Lower lobe of right lung (tissue), 2 donors: ENCODE measurements at regions not wholly inside any gene's neighbourhood (a gene's known extent, or its start where the extent isn't known, plus 50 kb on each side); places are given as distances from the start of the nearest gene placed in this dataset.

Experiments used
- ATAC-seq, 2 donors: fragments of 200-7000 bp; cut with Tn5 transposase; one replicate each; pipeline ENCODE4 v1.9.1; 2020 to 2022; ENCODE audit warnings: mild to moderate bottlenecking in 2 of 2, moderate library complexity in 2 of 2
- DNase-seq: peaks from one replicate; pipeline ENCODE4 v3.0.0-alpha.2; 2020
- H3K27ac ChIP-seq: fragments of 200-600 bp; one replicate; pipeline ENCODE4 v1.8.0; 2022
- H3K27me3 ChIP-seq: fragments of 200-600 bp; one replicate; pipeline ENCODE4 v1.8.0; 2022; ENCODE audit warnings: low read depth
- H3K36me3 ChIP-seq: fragments of 200-600 bp; one replicate; pipeline ENCODE4 v1.8.0; 2022; ENCODE audit warnings: mild to moderate bottlenecking
- H3K4me1 ChIP-seq: fragments of 200-600 bp; one replicate; pipeline ENCODE4 v1.8.0; 2022
- H3K4me3 ChIP-seq: fragments of 200-600 bp; one replicate; pipeline ENCODE4 v1.8.0; 2022; ENCODE audit warnings: mild to moderate bottlenecking
- H3K9me3 ChIP-seq: fragments of 200-600 bp; one replicate; pipeline ENCODE4 v1.8.0; 2022
- intact Hi-C: fragments of 100-400 bp; cut with DNase I; formaldehyde crosslinking; loops from one replicate; pipeline ENCODE4 v1.11.0; 2022
- TF ChIP-seq, protein P1 (sequence below): fragments of 200-600 bp; IDR thresholded peaks from one replicate; pipeline ENCODE4 v1.8.0; 2022; ENCODE audit warnings: antibody characterized with exemption, mild to moderate bottlenecking
- donor health status: DM: no; HTN: yes; CAD: no; lungs with severe emphysema.

DNA sequence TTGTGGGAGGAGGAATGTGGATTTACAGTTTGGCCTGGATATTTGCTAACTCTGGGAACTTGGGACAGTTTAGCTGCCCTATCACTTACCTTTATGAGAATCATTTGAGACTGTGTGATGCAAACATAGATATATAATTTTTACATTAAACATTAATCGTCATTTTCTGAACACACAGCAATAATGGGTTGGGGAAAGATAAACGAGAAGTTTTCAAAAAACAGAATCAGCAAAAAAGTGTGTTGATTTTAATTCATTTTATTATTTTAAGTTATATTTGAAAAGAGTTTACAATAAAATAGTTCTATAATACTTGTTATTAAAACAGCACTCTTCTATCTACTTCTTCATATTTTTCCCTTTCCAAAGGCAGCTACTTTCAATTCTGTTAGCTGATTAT, 813.3 kb downstream of the SLC4A3 start:
- ATAC-seq (no peak), DNase-seq (no peak)
- H3K36me3 ChIP-seq, result no peaks in the 10 kb centered on the region
- no peaks in the 10 kb centered on the region for H3K27me3 ChIP-seq
- H3K9me3 ChIP-seq, result no peaks in the 10 kb centered on the region
- TF ChIP-seq, protein P1, sequence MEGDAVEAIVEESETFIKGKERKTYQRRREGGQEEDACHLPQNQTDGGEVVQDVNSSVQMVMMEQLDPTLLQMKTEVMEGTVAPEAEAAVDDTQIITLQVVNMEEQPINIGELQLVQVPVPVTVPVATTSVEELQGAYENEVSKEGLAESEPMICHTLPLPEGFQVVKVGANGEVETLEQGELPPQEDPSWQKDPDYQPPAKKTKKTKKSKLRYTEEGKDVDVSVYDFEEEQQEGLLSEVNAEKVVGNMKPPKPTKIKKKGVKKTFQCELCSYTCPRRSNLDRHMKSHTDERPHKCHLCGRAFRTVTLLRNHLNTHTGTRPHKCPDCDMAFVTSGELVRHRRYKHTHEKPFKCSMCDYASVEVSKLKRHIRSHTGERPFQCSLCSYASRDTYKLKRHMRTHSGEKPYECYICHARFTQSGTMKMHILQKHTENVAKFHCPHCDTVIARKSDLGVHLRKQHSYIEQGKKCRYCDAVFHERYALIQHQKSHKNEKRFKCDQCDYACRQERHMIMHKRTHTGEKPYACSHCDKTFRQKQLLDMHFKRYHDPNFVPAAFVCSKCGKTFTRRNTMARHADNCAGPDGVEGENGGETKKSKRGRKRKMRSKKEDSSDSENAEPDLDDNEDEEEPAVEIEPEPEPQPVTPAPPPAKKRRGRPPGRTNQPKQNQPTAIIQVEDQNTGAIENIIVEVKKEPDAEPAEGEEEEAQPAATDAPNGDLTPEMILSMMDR, result no peak
- H3K27ac ChIP-seq, result no peak overlapping the region
- no peak overlapping the region for H3K4me3 ChIP-seq
- no peaks in the 10 kb centered on the region for H3K4me1 ChIP-seq
- intact Hi-C loops, result no loop called here

DNA sequence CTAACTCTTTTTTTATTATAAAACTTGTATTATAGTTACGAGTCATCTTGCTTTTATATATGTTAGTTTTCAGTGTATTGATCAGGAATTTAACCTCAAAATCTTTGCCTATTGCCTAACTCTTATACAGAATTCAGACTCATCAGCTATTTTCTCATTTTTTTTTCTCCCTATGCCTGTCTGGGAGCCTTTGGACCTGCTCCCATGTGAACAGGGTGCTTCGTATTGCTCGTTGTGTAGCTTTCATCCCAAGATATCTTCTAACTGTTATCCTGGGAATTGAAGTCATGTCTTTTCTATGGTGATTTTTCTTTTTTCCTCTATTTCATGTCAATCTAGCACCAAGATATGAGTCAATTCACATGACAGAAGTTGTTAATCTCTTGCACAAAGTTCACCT, 814.0 kb downstream of the SLC4A3 start:
- intact Hi-C loops, result no loop called here
- ATAC-seq, result no peak
- TF ChIP-seq, protein P1, result no peak

DNA sequence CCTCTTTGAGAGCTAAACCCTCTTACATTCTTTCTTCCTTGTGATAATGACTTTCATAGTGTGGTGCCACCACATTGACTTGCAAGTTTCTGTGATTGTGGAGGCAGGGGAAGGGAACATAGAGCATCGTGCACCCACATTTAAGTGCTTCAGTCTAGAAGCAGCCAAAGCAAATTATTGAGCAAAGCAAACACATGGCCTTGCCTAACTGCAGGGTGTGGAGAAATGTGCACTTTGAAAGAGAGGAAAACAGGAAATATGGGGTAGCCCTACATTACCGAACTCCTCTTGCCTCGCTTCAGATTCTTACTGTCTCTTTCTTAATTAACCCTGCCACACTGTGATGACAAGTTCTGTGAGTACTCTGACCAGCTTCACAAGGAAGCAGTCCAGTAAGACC, 814.6 kb downstream of the SLC4A3 start:
- no peaks in the 10 kb centered on the region for H3K36me3 ChIP-seq
- H3K4me1 ChIP-seq, result no peaks in the 10 kb centered on the region
- H3K9me3 ChIP-seq, result no peaks in the 10 kb centered on the region
- H3K27ac ChIP-seq, result no peak overlapping the region
- intact Hi-C loops, result no loop called here
- DNase-seq, result no peak
- no peaks in the 10 kb centered on the region for H3K27me3 ChIP-seq
- ATAC-seq, result no peak
- no peak overlapping the region for H3K4me3 ChIP-seq
- TF ChIP-seq, protein P1, result no peak

More for the DNA sequence above, 814.0 kb downstream of the SLC4A3 start:
- Histone ChIP-seq H3K36me3 (no peaks in the 10 kb centered on the region), H3K9me3 (no peaks in the 10 kb centered on the region), H3K27ac (no peak overlapping the region), H3K4me1 (no peaks in the 10 kb centered on the region), H3K27me3 (no peaks in the 10 kb centered on the region), H3K4me3 (no peak overlapping the region)
- no peak for DNase-seq

DNA sequence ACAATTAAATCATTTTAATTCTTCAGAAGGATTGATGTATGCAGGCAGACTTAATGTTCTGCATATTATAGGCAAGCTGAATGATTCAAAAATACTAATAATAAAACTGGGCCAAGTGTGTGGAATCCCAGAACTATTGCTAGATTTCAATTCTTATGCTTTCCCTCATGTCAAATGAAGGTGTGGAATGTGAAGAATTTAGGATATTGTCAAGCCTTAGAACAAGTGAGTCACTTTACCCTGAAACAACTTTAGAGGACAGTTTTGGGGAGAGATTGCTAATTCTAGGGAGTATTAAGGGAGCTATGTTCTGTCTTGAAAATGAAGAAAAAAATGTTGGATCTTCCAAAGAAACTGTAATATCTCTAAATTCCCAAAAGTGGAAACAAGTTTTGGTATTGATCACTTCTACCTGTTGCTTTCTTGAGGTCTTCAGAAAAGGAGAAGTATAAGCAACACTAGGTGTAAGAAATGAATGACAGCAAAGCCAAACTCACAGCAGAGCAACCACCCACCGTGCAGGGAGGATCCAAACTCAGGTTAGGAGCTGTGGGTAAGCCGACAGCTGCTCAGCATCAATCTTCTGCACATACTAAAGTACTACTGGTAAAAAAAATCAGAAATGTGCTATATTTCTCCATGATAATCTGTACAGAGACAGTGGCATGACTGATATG, 818.1 kb downstream of the SLC4A3 start:
- TF ChIP-seq, protein P1, result no peak
- ATAC-seq, result no peak
- Histone ChIP-seq H3K27ac (no peak overlapping the region), H3K9me3 (no peaks in the 10 kb centered on the region), H3K27me3 (no peaks in the 10 kb centered on the region), H3K4me3 (no peak overlapping the region), H3K36me3 (no peaks in the 10 kb centered on the region), H3K4me1 (no peaks in the 10 kb centered on the region)
- no peak for DNase-seq
- intact Hi-C loops, result no loop called here

DNA sequence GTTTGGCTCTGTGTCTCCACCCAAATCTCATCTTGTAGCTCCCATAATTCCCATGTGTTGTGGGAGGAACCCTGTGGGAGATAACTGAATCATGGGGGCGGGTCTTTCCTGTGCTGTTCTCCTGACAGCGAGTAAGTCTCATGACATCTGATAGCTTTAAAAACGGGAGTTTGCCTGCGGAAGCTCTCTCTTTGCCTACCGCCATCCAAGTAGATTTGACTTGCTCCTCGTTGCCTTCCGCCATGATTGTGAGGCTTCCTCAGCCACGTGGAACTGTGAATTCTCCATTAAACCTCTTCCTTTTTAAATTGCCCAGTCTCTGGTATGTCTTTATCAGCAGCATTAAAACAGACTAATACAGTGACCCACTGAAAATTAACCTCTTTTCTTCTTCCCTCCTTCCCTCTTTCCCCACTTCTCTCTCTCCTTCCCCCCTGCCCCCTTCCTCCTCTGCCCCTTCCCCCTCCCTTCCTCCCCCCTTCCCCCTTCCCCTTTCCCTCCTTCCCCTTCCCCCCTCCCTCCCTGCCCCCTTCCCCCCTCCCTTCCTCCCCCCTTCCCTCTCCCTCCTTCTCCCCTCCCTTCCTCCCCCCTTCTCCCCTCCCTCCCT, 818.8 kb downstream of the SLC4A3 start:
- no peak overlapping the region for H3K27ac ChIP-seq
- no peaks in the 10 kb centered on the region for H3K4me1 ChIP-seq
- no peaks in the 10 kb centered on the region for H3K9me3 ChIP-seq
- DNase-seq, result no peak
- ATAC-seq, result no peak
- TF ChIP-seq, protein P1, result no peak
- H3K27me3 ChIP-seq, result no peaks in the 10 kb centered on the region
- H3K36me3 ChIP-seq, result no peaks in the 10 kb centered on the region
- intact Hi-C loops, result no loop called here
- H3K4me3 ChIP-seq, result no peak overlapping the region
